HG02763 (cell line): ENCODE measurements at regions not wholly inside any gene's neighbourhood (a gene's known extent, or its start where the extent isn't known, plus 50 kb on each side); places are given as distances from the start of the nearest gene placed in this dataset.

Experiments used
- ATAC-seq: cut with Tn5 transposase; IDR thresholded peaks from one replicate; pipeline ENCODE4 v1.9.1; 2021; ENCODE audit warnings: mild to moderate bottlenecking, moderate library complexity; ENCODE audit not compliant: unreplicated experiment

DNA sequence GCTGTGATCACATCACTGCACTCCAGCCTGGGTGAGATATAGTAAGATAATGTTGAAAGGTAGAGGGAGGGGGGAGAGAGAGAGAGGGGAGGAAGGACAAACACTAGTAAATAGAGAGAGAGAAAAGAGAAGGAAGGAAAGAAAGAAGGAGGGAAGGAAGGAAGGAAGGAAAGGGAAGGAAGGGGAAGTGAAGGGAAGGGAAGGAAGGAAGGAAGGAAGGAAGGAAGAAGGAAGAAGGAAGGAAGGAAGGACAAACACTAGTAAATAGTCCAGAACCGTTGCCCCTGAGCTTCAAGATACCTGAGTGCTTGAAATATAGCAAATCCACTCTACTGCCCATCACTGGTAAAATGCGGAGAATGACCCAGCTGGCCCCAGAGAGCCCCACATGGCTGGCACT, 156.5 kb upstream of the ZNF507 start:
- ATAC-seq = no peak

DNA sequence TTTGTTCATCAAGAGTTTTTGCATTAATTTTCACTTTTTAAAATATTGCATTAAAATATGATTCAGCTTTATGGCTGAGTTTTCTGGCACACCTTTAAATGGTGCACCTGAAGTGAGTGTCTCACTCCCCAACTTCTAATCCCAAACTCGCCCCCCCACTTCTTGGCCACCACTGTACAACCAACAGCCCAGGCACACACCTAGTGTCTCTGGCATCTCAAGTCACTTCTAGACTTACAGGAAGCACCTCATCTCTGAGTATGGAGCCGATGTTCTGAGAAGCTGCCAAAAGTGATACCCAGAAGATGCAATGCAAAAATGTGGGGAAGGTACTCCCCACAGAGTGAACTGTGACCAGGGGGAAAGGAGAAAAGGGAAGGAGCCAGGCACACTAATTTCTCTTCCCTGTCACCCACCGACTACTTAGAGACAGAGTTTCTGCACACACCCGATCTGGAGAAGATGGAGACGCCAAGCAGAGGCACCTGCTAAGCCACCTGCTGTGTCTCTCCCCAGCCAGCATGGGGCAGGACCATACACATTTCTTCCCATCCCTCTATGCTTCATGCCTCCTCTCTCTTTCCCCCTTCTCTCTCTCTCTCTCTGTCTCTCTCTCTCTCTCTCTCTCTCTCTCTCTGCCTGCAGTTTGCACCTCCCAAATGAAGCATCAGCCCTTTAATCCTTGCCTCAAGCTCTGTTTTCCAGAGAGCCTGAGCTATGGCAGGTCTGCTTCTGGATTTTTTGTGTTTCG, 155.3 kb upstream of the ZNF507 start:
- no peak for ATAC-seq

DNA sequence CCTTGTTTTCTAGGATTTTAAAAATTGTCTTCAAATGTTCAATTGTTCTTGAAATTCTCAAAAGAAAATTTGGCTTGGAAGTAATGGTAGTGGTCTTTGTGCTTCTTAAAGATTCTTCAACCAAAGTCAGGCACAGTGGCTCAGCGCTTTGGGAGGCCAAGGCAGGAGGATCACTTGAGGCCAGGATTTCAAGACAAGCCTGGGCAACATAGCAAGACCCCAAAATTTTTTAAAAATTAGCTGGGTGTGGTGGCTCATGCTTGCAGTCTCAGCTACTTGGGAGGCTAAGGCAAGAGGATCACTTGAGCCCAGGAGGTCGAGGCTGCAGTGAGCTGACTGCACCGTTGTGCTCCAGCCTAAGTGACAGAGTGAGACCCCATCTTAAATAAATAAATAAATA, 153.5 kb upstream of the ZNF507 start:
- ATAC-seq = no peak

DNA sequence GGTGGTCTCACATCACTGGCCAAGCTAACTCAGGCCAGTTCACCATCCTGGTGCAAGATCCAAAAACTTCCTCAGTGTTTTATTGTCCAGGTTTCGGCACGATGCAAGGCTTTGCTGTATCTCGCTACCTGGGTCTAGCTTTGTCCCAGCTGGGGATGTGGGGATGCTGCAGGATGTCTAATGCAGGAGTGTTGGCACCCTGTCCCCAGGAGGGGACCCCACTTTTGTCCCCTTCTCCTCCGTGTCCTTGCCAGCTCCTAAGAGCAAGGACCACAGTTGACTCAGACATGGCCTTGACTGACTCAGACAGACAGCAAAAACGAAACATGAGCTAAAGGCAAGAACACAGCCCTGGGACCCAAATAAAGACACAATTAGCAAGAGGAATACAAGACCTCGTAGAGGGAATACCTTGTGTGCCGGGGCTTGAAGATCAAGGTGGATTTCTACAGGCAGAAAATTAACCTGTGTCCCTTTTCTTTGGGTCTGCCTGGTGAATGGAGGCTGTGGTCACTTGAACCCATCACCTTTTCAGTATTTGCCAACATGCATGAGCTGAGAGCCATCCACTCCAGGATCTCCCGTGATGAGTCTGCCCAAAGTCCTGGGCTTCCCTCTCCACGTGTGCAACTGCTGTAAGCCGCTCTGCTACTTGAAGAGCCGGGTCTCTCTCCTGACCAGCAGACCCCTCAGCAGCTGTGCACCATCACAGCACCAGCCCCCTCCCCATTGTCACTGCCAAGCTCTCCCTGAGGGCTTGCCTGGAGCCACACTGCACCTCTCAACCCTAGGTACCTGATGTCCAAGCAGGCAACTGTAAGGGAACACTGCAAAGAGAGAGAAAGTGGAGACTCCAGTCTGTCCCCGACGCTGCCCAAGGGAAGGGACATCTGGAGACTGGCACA, 149.5 kb upstream of the ZNF507 start:
- no peak for ATAC-seq

DNA sequence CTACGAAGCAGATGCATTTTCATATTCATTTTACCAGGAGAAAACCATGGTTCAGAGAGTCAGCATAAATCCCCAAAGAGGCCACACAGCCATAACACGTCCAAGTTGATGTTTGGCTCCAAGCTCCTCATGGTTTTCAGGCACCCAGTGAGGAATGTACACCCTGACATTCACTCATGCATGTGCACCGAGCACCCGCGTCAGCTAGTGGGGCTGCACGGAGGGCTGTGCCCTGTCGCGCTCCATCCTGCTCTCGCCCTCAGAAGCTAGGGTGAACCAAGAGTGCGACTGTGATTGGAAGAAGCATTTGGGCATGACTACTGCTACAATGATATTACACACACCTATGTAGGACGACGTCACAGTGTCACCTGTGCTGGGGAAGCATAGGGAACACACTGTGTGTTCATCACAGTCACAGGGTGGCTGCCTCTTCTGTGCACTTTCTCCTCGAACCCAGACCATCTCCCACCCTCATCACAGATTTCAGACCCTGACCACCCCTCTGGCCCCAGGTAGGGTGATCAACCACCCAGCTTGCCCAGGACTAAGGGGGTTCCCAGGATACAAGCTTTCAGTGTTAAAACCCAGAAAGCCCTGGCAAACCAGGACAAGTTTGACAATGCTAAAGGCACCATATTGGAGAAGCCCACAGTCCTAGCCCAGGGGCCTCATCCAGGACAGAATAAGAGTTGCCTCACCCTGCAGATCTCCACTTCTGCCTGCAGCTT, 148.6 kb upstream of the ZNF507 start:
- no peak for ATAC-seq

DNA sequence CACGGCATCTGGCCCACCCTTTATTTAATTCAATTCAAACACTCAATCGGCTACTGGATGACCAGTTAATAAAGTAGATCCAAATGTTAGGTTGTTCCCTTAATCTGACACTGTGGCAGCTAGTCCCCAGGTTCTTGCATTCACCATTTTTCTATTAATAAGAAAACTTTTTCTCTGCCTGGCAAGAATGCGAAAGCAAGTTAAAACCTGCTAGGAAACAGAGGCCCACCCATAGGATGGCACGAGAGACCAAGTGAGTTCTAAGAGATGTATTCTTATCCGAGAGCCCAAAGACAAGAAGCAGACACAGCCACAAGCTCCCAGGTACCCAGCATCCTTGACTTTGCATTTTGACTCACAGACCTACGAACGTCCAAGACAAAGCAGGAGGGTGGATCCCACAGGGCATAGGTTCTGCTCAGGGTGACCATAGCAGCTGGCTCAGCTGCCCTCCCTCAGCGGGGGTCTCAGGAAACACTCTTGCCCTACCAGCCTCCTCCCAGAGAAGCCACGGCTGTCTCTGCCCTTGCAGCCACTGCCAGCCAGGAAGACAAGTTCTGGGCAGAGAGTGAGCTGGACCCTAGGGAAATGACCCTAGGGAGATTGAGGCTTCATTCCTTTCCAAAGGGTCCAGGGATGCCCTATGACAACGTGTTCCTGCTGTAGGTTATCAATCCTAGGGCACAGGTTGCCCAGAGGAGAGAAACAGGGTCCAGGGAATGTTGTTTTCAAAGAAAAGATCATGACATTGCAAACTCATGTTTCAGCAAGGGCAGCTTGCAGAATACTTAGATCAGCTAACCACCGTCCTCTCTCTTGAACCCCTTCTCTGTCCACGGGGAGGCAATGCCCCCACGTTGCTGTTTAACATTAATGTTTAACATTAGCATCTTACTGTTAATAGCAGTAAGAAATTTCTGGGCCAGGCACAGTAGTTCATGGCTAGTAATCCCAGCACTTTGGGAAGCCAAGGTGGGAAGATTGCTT, 147.2 kb upstream of the ZNF507 start:
- no peak for ATAC-seq

DNA sequence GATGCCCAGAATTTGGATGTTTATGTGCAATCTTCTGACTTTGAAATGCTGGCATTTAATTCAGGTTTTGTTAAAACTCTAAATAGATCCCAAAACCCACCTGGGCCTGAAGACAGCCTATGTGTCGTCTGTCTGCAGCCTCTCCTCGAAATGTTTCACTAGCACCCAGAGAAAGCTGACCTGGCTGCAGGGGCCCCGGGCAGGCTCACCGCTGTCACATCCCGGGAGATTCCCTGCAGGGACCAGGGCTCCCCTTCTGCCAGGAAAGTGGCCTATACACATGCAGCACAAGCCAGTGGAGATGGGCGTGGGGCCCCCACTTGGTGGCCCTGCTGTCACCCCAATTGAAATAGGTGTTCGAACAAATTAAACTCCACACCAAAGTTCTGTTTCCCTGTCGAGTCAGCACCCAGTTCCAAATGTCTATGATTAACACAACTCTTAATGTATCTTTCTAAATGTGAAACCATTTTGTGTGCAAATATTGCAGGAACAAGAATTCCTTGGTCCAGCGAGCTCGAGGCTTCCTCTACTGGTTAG, 145.8 kb upstream of the ZNF507 start:
- ATAC-seq = no peak

DNA sequence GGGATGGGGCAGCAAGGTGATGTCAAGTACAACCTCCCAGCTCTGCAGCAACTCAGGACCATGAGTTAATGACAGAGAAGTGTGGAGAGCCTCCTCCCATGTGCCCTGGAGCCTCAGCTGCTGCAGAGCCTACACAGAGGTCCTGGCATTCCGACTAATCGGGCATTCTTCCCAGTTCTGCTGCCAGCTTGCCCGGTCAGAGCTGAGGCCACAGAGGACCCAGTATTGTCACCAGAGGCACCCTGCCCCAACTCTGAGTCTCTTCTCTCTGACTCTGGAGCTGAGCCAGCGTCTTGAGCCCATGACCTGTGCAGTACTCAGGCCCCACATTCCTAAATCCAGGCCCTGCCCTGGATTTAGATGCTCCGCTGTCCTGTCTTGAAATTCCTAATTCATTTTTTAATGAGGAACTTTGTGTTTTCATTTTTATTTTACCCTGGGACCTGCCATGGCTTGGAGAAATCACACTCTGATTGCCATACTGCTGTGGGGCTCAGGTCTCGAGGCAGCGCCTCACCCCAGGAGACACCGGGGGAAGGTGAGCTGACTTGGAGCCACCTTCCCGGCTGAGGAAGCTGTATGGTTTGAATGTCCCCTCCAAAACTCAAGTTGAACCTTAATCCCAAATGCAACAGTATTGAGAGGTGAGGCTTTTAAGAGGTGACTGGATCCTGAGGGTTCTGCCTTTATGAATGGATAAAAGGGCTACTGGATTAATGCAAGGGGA, 144.9 kb upstream of the ZNF507 start:
- ATAC-seq = no peak

DNA sequence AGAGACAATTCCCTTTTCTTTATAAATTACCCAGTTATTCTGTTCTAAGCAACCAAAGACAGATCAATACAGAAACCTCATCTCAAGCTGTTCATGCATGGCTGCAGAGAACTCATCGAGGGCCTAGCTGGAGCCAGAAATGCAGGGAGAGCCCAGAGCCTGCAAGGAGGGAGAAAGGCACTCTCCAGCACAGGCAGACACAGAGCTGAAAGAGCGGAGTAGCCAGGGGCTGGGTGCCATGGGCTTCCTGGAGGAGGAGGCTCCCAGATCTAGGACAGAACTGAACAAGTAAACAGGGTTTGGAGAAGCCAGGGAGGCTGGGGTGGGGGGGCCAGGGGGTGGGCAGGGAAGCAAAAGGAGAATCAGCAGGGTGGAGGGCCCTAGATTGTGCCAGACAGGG, 144.2 kb upstream of the ZNF507 start:
- no peak for ATAC-seq

DNA sequence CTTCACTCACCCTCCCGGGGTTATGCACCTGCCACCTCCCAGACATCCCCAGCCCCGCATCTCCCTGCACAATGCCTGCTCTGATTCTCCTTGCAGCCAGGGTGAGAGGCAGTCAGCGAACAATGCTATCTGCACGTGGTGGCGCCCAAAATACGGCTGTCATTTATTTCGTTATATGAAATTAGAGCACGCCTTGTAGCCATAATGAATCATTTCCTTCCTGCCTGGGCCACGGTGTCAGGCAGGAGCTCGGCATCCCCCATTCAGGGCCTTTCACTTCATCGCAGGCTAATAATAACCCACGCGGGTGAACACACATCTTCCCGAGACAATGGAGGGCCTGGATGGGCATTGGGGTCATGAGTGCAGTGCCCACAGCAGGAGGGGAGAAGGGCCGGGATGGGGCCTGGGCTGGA, 143.8 kb upstream of the ZNF507 start:
- ATAC-seq = no peak

DNA sequence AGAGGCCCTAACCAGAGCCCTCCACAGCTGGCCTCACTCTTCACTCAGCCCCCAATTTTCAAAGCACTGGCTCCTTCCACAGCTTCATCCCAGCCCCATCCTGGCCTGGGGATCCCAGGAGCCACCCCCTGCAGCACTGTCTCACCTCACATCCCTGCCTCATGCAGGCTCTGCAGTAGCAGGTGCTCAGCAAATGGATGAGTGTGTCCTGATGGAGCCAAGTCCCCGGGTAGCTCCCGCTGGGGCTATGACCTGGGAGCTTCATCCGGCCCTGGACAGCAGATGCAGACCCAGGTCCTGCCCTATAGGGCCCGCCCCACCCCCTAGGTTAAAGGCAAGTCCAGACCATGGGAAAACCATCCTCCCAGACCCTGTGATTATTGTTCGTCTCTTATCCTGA, 143.2 kb upstream of the ZNF507 start:
- ATAC-seq = no peak

DNA sequence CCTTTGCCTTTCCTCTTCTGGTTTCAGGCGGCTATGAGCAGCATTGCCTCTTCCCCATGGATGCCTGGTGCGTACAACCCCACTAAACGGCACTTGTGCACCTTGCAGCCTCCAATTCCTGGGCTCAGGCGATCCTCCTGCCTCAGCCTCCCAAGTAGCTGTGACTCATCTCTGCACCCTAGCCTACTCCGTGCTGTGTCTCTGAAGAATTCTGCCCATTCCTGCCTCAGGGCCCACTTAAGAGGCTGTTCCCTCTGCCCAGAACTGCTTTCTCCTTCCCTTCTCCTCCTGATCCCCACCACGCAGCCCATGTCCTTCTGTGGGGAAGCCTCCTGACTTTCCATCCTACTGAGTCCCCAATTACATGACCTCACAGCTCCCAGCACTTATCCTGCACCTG, 142.2 kb upstream of the ZNF507 start:
- ATAC-seq = no peak

DNA sequence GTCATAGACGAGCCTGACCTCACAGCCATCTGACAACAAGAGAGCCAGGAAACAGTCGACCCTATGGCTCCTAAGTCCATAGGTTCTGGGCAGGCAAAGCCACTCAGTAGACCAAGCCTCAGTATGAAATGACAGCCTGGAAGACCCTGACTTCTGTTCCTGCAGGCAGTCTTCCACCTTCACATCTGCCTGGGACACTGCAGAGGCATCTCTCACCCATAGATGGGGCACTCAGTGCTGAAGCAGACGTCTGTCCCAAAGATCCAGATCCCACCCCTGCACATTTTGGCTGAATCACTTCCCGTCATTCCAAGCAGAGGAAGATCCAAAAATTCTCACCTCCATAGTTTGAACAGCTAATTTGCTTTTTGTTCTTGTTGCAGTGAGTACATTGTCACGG, 139.3 kb upstream of the ZNF507 start:
- ATAC-seq = no peak

DNA sequence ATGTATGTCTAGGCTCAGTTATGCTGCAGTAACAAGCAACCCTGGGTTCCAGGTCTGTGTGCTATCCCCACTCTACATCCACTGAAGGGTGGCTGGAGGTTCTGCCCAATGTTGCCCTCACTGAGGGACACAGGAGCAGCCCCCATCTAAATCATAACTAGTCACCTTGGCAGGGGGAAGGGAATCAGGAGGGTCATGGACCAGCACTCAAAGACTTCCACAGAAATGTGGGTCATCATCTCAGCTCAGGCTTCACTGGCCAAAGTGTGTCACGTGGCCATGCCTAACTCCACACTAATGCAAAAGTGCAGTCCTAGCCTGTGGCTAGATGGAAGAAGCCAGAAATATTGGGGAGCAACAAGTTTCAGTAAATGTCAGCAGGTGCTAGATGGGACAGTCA, 137.3 kb upstream of the ZNF507 start:
- ATAC-seq = no peak

DNA sequence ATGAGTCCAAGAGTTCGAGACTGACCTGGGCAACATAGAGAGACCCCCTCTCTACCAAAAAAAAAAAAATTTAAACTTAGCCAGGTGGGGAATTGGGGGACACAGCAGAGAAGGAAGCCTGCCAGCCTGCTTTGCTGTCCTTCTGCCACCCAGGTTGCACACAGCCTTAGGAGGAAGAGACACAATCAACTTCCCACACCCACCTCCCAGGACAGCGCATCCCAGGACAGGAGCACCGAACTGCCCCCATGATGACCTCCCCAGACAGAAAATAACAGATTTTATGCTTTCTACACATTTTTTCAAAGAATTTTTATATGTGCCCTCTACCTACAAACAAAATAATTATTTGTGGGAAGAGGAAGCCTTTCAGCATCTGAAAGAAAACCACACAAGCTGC, 126.0 kb upstream of the ZNF507 start:
- ATAC-seq = no peak

DNA sequence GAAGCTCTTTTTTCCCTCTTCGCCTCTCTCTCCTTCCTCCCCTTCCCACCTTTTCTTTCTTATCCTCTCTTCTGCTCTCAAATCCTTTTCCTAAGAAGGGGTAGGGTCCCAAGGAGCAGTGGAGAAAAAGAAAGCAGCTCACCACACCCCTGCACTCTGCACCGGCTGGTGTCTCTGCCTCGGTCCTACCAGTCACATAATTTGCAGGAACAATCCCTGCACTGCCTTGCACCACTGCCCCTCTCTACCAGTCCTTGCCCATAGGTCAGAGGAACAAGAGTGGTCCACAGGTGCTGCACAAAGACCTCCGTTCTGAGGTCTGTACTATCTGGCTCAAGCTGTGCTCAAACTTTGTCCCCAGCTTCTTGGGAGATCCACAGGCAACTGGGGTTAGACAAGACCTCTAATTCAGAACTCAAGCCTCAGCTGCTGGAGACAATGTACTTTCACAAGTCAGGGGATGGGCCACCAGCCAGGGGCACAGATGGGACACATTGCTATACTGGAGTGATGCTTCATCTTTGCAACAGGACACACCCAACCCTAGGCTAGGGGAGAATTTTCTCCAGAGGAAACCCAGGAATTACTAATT, 125.4 kb upstream of the ZNF507 start:
- no peak for ATAC-seq

DNA sequence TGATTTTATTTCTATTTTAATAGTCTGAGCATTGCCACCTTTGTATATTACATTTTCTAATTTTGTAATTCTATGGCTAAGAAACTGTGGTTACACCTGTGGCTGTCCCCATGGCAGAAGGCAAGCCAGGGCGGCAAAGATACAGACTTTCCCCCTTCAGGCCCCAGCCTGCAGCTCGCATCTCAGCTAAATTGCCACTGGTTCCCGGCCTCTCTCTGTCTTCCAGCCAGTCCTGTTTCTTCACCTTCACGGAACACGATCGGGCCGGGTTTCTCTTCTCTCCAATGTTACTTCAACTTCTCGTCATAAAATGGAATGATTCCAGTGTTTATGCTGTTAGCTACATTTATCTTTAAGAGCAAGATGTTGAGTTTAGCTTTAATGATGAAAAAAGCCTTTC, 124.5 kb upstream of the ZNF507 start:
- ATAC-seq = no peak

DNA sequence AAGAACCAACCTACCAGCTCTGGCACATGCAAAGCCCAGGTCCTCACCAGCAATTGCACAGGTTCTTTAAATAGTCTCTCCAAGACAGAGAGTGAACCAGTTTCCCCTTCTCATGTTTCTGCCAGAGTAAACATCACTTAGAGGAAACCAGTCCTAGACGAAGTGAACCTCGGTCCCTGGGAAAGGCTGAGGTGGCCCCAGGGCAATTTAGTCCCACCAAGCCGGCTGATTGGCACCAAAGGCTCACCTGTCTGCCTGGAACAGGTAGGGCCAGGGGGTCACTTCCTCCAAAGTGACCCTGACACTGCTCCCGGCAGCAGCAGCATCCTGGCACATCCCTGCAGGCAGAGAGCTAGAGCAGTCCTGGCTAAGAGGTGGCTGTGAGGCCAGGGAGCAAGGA, 122.9 kb upstream of the ZNF507 start:
- ATAC-seq = no peak

DNA sequence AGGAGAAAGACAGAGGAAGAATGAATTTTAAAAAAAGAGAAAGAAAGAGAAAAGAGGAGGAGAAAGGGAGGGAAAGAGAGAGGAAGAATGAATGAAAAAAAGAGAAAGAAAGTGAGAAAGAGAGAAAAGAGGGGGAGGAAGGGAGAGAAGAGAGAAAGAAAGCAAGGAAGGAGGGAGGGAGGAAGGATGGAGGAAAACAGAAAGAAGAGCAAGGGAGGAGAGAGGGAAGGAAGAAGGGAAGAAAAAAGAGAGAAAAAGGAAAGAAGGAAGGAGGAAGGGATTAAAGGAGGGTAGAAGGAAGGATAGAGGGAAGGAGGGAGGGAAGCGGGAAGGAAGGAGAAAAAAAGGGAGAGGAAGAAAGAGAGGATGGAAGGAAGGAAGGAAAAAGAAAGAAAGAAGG, 122.3 kb upstream of the ZNF507 start:
- ATAC-seq = no peak
